ENCODE measurements at regions not wholly inside any gene's neighbourhood (a gene's known extent, or its start where the extent isn't known, plus 50 kb on each side); places are given as distances from the start of the nearest gene placed in this dataset.

DNA sequence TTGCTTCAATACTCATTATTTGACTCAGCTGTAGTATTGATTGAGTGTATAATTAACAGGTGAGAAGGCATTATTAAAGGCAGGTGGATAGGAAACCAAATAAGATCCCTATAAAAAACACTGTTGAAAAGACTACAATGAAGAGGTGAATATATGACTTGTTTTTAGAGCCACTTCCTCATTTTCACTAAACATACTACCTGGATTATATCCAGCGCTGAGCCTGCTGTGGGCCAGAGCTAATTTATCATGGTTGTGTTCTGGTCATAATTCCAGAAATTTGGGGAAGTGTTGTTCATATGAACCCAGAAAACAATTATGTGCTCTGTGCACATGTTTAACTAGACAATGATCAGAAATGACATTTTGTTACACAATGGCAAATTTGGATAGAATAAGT lies 235.3 kb upstream of the MME start:
- no peak for TF ChIP-seq CTCF (IDR thresholded peaks at IDR 0.05; ENCODE audit: poor library complexity)
- TF ChIP-seq EZH2 (IDR thresholded peaks at IDR 0.05; ENCODE audit: borderline replicate concordance) = no peak

Data from hepatocyte (in vitro differentiated cells).